ENCODE measurements at regions not wholly inside any gene's neighbourhood (a gene's known extent, or its start where the extent isn't known, plus 50 kb on each side); places are given as distances from the start of the nearest gene placed in this dataset.

- no peak for TF ChIP-seq POLR2A (IDR thresholded peaks at IDR 0.05; ENCODE audit: low read depth, low read length)
- TF ChIP-seq TAF1 (IDR thresholded peaks at IDR 0.05; ENCODE audit: borderline replicate concordance, low read depth, low read length), result no peak
Measured at GRCh38 chr15:100734586-100734985, 132.2 kb downstream of the ASB7 start.
